CD4-positive, alpha-beta T cell treated with Interleukin-2 at 100 ng/mL for 4 hours (primary cell): ENCODE measurements at regions not wholly inside any gene's neighbourhood (a gene's known extent, or its start where the extent isn't known, plus 50 kb on each side); places are given as distances from the start of the nearest gene placed in this dataset.
"Not testable (repeated sequence)": the region's sequence is repeated elsewhere in the genome, so short reads cannot be mapped to it uniquely, and the experiment has no call there.

Experiments
- DNase-seq: peaks from one replicate; pipeline ENCODE4 v3.0.0-alpha.2; 2020; ENCODE audit warnings: low spot score

- DNase-seq = no peak
Measured at GRCh38 chr18:76643199-76643598, 148.2 kb upstream of the ZNF516 start.

GRCh38 chr18:76640438-76640837, 145.4 kb upstream of the ZNF516 start:
- no peak for DNase-seq

GRCh38 chr18:76634564-76634963, 139.5 kb upstream of the ZNF516 start:
- DNase-seq = no peak

- no peak for DNase-seq
Measured at GRCh38 chr18:76633588-76634269, 138.7 kb upstream of the ZNF516 start.

- no peak for DNase-seq
Measured at GRCh38 chr18:76627444-76627843, 132.4 kb upstream of the ZNF516 start.

- DNase-seq = no peak
Measured at GRCh38 chr18:76626991-76627390, 131.9 kb upstream of the ZNF516 start.

- DNase-seq = no peak
Measured at GRCh38 chr18:76622651-76623050, 127.6 kb upstream of the ZNF516 start.

GRCh38 chr18:76621782-76622495, 126.9 kb upstream of the ZNF516 start:
- DNase-seq = no peak

- no peak for DNase-seq
Measured at GRCh38 chr18:76621226-76621625, 126.2 kb upstream of the ZNF516 start.

- DNase-seq = no peak
Measured at GRCh38 chr18:76620321-76621170, 125.5 kb upstream of the ZNF516 start.

- no peak for DNase-seq
Measured at GRCh38 chr18:76619621-76620315, 124.7 kb upstream of the ZNF516 start.

- DNase-seq = no peak
Measured at GRCh38 chr18:76619261-76619620, 124.2 kb upstream of the ZNF516 start.

- no peak for DNase-seq
Measured at GRCh38 chr18:76618721-76619120, 123.7 kb upstream of the ZNF516 start.

- DNase-seq = no peak
Measured at GRCh38 chr18:76616373-76616772, 121.3 kb upstream of the ZNF516 start.

GRCh38 chr18:76615065-76615733, 120.2 kb upstream of the ZNF516 start:
- no peak for DNase-seq

GRCh38 chr18:76613755-76614120, 118.7 kb upstream of the ZNF516 start:
- no peak for DNase-seq

- no peak for DNase-seq
Measured at GRCh38 chr18:76613053-76613754, 118.2 kb upstream of the ZNF516 start.

GRCh38 chr18:76611750-76612045, 116.7 kb upstream of the ZNF516 start:
- DNase-seq = not testable (repeated sequence)

GRCh38 chr18:76610933-76611749, 116.1 kb upstream of the ZNF516 start:
- DNase-seq = no peak

- no peak for DNase-seq
Measured at GRCh38 chr18:76610012-76610411, 115.0 kb upstream of the ZNF516 start.
